GM18499 (cell line): ENCODE measurements at regions not wholly inside any gene's neighbourhood (a gene's known extent, or its start where the extent isn't known, plus 50 kb on each side); places are given as distances from the start of the nearest gene placed in this dataset.
"Not testable (repeated sequence)": the region's sequence is repeated elsewhere in the genome, so short reads cannot be mapped to it uniquely, and the experiment has no call there.

Experiments
- ATAC-seq: cut with Tn5 transposase; IDR thresholded peaks from one replicate; pipeline ENCODE4 v1.9.1; 2021; ENCODE audit warnings: moderate number of reproducible peaks; ENCODE audit not compliant: insufficient read depth, unreplicated experiment

- no peak for ATAC-seq
Observed at GRCh38 chr12:47413806-47414205, 292.0 kb downstream of the RPAP3 start.

DNA sequence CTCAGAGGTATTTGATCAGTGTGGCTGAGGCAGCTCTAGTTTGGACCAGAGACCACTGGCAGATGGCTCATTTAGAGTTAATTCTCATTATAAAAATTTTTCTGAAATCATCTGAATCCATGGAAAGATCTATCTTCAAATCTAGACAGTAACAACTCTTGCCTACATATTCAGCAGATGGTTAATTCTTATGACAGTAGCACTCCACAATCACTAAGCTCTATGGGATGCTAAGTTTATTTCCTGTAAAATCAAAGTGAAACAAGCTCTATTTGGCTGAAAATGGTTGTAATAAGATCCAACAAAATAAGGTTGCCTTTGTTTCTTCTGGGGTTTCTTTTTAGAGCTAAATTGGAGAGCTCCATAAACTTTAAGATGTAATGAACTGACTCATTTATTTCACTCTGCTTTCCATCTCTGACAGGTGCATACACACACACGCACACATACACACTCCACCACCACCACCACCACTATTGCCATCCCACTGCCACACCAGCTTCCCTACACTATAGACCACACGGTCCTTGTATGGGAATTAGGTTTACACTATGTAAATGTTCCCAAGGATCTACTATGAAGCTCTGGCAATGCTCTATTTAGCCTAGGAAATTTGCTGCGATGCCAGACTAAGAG is 293.1 kb downstream of the RPAP3 start:
- ATAC-seq, result no peak

DNA sequence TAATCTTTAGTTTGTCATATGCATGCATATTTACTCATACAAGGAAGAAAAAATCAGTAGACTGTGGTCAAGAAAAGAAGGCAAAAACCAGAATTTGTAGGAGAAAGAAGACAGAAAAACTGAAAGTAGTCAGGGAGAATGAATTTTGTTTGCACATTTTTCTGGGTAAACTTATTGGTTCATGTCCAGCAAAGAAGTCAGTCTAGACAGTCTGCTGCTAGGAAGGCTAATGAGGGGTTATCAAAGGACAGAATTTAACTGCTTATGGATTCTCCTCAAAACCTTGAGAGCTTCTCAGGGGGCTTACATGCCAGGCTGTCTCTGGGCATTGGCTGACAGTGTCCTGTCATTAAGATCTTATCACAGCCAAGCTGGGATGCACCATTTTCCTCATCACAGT is 293.9 kb downstream of the RPAP3 start:
- no peak for ATAC-seq

GRCh38 chr12:47410862-47411261 is 295.0 kb downstream of the RPAP3 start:
- ATAC-seq, result no peak

DNA sequence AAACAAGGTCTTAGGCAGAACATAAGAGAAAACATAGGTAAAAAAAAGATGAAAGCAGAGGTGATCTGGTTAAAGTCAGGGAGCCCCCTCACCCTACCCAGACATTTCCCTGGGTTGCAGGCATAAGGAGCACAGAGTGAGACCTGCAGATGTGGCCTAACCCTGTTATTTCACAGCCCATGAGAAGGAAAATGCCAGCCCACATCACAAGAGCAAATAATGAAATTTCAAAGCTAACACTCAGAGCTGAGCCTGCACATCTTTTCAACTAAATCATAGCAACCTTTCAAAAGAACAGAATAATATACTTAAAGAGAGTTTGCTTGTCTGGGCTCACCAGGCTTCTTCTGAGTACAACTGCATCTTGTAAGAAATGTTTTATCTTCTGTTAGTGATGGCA is 295.4 kb downstream of the RPAP3 start:
- ATAC-seq, result no peak

- no peak for ATAC-seq
Observed at GRCh38 chr12:47409310-47409987, 296.4 kb downstream of the RPAP3 start.

DNA sequence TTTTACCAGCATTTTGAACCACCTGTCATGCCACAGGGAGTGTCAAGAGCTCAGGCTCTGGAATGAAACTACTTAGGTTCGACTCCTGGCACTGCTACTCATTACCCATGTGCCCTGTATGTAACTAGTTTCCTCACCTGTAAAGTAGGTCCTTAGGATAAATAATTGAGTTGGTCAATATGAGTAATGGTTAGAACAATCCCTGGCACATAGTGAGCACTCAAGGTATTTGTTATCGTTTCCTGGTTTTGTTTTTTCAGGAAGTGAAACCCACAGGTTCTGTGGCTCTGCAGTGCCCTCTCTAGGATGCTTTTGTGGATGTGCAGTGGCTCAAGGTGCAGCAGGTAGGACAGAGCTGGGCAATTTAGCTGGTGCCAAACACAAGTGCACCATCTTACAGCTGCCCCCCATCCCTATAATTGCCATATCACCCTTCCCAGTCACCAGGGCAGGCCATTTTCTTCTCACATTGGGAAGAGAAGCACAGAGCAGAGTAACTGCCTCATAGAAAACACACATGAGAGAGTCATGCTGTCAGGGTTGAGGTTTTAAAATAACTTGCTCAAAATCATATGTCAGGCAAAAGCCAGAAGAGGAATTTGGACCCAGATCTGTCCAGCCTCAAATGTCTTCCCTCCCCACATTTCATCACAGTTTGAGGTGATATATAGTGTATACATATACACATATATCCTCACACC is 297.5 kb downstream of the RPAP3 start:
- peak; percentile 95 for ATAC-seq

DNA sequence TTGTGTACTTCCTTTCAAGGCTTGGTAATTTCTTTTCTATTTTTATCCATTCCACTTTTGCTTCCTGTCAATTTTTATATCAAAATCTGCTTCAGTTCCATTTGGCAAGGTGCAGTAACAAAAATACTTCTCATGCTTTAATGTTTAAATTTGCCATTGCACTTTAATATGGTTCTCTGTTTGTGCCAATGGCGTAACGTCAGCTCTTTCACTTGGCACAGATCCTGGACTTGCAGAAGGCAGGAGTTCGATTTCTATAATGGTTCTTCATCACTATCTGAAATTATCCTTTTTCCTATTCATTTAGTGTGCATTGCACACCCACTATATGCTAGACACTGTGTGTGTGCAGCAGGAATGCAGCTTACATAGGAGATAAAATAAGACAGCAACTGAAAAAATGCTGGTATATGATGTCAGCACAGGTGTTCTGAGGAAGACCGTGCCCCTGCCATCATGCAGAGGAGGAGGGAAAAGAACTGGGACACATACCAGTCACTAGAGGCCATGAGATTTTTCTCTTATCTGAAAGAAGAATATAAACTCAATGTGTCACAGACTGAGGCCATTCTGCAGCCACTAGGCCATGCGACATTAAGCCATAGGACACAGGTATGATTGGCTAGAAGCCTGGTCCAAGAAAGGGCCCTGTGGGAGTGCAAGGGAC is 298.2 kb downstream of the RPAP3 start:
- ATAC-seq, result no peak

DNA sequence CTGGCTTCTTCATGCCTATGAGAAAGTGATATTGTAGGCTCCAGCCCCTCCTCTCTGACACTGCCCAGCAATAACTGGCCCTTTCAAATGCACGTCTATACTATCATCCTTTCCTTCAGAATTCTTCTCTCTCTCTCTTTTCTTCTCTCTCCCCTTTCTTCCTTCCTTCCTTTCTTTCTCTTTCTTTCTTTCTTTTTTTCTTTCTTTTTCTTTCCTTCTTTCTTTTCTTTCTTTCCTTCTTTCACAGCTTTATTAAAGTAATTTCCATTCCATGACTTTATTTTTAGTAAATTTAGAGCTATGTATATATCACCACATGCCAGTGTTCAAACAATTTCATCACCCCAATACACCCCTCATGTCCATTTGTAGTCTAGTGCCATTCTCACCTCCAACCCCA is 302.1 kb downstream of the RPAP3 start:
- ATAC-seq, result no peak

GRCh38 chr12:47401196-47401595 is 304.6 kb downstream of the RPAP3 start:
- ATAC-seq, result not testable (repeated sequence)

GRCh38 chr12:47400266-47400665 is 305.6 kb downstream of the RPAP3 start:
- ATAC-seq, result no peak

DNA sequence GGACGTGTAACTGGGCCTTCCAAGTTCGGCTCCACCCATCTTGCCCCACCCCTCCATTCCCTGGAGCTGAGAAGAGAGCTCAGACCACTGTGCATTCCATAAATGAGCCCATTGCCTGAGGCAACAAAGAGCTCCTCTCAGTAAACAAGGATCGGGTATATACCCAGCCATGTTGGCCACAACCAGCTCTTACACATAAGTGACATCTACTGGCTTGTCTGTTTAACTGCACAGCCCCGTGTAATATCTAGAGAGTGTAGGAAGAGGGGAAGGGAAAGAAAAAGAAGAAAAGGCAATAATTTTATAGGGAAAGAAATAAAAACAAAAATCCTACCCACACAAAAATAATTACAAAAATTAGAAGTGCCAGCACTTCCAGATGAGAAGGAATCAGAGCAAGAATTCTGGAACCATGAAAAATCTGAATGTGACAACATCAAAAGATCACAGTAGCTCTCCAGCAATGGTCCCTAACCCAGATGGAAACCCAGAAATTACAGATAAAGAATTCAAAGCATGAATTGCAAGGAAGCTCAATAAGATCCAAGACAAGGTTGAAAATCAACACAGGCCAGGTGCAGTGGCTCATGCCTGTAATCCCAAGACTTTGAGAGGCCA is 308.1 kb downstream of the RPAP3 start:
- no peak for ATAC-seq

GRCh38 chr12:47396902-47397663 is 308.7 kb downstream of the RPAP3 start:
- no peak for ATAC-seq

- no peak for ATAC-seq
Observed at GRCh38 chr12:47394070-47394469, 311.8 kb downstream of the RPAP3 start.

DNA sequence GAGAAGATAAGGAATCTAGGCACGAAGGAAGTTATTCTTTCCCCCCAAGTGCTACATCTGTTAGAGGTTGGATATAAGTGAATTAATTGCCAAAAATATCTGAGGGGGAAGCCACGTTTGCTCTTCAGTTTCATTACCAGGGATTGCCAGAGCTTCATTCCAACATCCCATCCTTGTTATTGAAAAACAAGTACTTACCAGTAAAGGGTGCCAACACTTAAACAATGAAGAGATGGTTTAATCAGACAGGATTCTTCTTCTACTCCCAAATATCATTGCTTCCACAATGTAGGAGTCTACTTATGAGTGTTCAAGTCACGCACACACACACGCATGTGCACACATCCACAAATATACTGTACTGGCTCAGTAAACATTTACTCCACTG is 312.4 kb downstream of the RPAP3 start:
- ATAC-seq, result no peak

DNA sequence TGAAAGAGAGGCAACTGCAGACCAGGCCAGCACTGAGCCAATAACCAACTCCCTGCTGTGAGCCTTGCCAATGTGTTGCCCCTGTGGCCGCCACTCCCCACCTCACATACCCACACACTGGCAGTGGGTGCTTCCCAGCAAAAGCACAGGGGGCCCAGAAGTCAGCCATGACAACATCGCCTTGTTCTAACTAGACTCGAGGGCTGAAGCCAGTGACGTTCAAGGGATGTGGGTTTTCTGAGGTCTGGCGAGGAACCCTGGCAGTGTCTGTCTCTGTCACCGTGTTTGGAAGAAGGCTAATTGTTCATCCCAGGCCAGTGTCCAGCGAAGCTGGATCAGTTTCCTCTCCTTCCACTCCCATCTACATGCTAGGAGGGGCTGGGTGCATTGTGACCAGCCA is 311.8 kb upstream of the AMIGO2 start:
- no peak for ATAC-seq

GRCh38 chr12:47388712-47389111 is 309.0 kb upstream of the AMIGO2 start:
- no peak for ATAC-seq

DNA sequence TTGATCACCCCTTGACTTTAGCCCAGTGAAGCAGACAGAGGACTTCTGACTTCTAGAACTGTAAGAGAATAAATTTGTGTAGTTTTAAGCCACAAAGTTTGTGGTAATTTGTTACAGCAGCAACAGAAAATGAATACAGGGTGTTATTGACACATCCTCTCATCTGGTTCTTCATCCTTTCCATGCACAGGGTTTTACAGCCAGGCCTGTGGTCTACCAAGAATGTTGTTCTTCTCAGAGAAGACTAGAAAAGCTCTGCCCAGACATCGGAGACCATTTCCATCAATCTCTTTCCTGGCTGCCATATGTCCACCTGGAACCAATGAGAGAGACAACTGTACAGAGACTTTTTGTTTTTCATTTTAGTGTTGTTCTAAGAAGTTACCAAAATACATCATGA is 308.2 kb upstream of the AMIGO2 start:
- ATAC-seq, result no peak

- ATAC-seq, result no peak
Observed at GRCh38 chr12:47385653-47386052, 305.9 kb upstream of the AMIGO2 start.

DNA sequence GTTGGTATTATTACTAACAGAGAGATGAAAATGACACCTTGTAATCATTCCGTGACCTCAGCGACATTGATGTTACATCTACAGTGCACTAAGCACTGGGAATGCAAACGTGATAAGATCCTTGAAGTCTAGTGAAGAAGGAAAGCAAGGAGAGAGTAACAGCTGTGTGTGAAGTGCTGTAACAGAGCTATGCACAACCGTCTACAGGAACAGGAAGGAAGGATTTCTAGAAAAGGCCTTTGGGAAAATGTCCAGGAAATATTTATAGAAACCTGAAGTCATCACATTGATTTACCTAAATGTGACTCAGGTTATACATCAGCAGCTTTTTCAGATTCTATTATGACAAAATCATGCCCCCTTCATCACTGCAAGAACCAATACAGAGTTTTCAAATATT is 304.2 kb upstream of the AMIGO2 start:
- ATAC-seq, result no peak
